Fibroblast of villous mesenchyme (primary cell): ENCODE measurements at regions not wholly inside any gene's neighbourhood (a gene's known extent, or its start where the extent isn't known, plus 50 kb on each side); places are given as distances from the start of the nearest gene placed in this dataset.
"Not testable (repeated sequence)": the region's sequence is repeated elsewhere in the genome, so short reads cannot be mapped to it uniquely, and the experiment has no call there.

Experiments used
- DNase-seq: peaks from one replicate; pipeline ENCODE4 v3.0.0-alpha.2; 2010; ENCODE audit warnings: low read depth
- H3K4me3 ChIP-seq: 2 replicates; pipeline ENCODE4 v1.5.1; 2011; ENCODE audit warnings: low read depth, mild to moderate bottlenecking, low read length
- TF ChIP-seq, protein P1 (sequence below): IDR thresholded peaks from 2 replicates; pipeline ENCODE4 v1.5.1; 2012; ENCODE audit warnings: low read depth, mild to moderate bottlenecking, low read length; ENCODE audit not compliant: insufficient read depth

DNA sequence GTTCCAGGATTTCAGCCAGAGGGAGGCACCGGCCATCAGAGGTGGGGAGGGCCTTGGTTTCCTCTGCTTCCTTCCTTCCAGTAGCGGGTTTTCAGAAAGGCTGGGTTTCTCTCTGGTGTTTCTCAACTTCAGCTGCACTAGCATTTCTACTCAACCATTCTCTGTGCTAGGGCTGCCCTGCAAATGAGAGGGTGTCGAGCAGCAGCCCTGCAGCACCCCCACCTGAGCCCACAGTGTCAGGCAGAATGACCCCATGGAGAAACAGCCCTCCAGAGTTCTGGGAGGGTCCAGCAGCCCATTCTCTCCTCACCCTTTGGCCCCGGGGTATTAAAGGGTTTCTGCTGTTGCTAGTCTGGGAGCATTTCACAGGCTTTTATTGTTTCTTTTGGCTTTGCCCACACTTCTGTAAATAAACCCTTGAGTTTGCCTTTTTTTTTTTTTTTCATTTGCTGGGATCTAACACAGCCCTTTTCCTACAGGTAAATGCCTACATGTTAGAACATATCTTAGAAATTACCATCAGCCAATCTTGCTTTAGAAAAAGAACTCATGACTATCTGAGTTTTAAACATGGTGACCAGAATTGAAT lies 151.5 kb upstream of the VIPR2 start:
- TF ChIP-seq, protein P1, sequence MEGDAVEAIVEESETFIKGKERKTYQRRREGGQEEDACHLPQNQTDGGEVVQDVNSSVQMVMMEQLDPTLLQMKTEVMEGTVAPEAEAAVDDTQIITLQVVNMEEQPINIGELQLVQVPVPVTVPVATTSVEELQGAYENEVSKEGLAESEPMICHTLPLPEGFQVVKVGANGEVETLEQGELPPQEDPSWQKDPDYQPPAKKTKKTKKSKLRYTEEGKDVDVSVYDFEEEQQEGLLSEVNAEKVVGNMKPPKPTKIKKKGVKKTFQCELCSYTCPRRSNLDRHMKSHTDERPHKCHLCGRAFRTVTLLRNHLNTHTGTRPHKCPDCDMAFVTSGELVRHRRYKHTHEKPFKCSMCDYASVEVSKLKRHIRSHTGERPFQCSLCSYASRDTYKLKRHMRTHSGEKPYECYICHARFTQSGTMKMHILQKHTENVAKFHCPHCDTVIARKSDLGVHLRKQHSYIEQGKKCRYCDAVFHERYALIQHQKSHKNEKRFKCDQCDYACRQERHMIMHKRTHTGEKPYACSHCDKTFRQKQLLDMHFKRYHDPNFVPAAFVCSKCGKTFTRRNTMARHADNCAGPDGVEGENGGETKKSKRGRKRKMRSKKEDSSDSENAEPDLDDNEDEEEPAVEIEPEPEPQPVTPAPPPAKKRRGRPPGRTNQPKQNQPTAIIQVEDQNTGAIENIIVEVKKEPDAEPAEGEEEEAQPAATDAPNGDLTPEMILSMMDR = no peak
- no peak for DNase-seq
- no peak overlapping the region for H3K4me3 ChIP-seq

DNA sequence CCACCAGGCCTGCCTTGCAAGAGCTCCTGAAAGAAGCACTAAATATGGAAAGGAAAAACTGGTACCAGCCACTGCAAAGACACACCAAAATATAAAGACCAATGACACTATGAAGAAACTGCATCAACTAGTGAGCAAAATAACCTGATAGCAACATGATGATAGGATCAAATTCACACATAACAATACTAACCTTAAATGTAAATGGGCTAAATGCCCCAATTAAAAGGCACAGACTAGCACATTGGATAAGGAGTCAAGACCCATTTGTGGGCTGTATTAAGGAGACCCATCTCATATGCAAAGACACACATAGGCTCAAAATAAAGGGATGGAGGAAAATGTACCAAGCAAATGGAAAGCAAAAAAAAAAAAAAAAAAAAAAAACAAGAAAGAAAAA lies 141.8 kb upstream of the VIPR2 start:
- not testable (repeated sequence) for H3K4me3 ChIP-seq

DNA sequence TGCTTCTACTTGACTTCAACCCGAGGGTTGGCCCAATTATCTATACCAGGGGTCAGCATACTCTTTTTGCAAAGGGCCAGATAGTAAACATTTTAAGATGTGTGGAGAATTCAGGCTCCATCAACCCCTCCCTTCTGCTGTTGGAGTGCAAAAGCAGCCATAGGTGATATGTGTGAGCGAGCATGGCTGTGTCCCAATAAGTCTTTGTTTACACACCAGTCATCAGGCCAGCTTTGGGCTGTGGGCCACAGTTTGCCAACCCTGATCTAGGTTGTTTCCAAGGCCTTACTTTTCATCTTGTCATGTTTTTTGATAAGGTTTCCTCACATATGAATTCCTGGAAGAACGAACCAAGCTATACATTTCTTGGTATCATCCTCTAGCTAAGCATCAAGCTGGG lies 136.9 kb upstream of the VIPR2 start:
- no peak for DNase-seq

More for the DNA sequence above, 141.8 kb upstream of the VIPR2 start:
- not testable (repeated sequence) for DNase-seq

DNA sequence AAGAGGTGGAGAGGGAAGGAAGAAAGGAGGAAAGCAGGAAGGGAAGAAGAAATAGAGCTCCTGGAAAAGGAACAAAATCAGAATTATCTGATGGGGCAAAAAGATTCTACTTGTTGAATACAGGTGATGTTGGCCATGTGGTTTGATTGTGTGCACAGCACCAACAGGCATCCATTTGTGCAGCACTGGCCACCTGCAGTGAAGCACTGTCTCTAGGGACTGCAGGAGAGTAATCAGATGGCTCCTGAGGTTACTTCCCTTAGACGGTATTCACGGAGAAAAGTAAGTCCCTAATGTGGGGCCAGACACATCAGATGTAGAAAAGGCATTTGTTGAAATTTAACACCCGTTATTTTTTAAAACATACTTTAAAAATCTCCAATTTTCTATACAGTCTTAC lies 135.3 kb upstream of the VIPR2 start:
- TF ChIP-seq, protein P1 = no peak
- H3K4me3 ChIP-seq = no peak overlapping the region
- no peak for DNase-seq

More for the DNA sequence above, 136.9 kb upstream of the VIPR2 start:
- H3K4me3 ChIP-seq = no peak overlapping the region
- TF ChIP-seq, protein P1 = no peak

DNA sequence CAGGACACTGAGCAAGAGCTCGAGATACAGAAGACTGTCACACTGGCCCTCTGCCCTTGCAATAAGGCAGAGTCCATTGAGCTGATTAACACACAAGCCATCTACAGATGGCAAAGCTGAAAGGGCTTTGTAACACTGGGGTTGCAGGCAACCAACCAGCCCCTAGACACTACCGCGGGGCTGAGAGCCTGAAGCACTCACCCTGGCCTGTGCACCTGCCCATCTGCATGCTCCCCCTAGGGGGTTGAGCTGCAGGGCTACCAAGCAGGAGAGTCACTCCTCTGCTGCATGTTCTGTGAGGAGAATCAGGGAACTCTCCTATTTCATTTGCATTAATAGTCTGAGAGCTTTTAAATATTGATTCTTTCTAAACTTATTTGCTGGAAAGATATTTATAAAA lies 128.1 kb upstream of the VIPR2 start:
- TF ChIP-seq, protein P1 = no peak
- no peak for DNase-seq
- no peak overlapping the region for H3K4me3 ChIP-seq

DNA sequence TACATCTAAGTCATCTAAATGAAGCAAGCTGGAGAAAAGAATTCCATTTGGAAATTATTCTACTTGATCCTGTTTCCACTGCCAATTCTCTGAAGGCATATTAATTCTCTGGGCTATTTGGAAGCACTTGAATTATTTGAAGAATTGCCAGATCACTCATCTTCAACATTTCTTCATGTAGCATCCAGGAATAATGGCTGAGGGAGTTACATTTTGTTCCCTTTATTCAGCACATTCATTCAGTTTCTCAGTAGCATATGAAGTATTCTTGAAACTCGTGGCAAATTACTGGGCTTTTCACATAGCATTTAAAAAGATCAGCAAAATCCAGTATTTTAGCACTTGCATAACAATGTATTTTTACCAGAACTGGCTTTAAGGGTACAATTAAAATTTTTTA lies 127.1 kb upstream of the VIPR2 start:
- no peak for DNase-seq

DNA sequence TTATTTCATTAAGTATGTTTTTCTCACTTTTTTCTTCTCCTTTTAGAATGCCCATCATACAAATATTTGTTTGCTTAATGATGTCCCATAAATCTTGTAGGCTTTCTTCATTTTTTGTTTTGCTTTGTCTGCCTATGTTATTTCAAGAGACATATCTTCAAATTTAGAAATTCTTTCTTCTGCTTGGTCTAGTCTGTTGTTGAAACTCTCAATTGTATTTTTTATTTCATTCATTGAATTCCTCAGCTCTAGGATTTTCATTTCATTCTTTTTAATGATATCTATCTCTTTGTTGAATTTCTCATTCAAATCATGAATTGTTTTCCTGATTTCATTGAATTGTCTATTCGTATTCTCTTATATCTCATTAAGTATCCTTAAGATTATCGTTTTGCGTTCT lies 125.1 kb upstream of the VIPR2 start:
- TF ChIP-seq, protein P1 = no peak
- no peak overlapping the region for H3K4me3 ChIP-seq
- DNase-seq = no peak

More for the DNA sequence above, 127.1 kb upstream of the VIPR2 start:
- TF ChIP-seq, protein P1 = no peak
- H3K4me3 ChIP-seq = no peak overlapping the region
